ENCODE measurements at regions not wholly inside any gene's neighbourhood (a gene's known extent, or its start where the extent isn't known, plus 50 kb on each side); places are given as distances from the start of the nearest gene placed in this dataset.

GRCh38 chr10:36515319-36515718 is 610.1 kb upstream of the ANKRD30A start:
- TF ChIP-seq, protein P1, sequence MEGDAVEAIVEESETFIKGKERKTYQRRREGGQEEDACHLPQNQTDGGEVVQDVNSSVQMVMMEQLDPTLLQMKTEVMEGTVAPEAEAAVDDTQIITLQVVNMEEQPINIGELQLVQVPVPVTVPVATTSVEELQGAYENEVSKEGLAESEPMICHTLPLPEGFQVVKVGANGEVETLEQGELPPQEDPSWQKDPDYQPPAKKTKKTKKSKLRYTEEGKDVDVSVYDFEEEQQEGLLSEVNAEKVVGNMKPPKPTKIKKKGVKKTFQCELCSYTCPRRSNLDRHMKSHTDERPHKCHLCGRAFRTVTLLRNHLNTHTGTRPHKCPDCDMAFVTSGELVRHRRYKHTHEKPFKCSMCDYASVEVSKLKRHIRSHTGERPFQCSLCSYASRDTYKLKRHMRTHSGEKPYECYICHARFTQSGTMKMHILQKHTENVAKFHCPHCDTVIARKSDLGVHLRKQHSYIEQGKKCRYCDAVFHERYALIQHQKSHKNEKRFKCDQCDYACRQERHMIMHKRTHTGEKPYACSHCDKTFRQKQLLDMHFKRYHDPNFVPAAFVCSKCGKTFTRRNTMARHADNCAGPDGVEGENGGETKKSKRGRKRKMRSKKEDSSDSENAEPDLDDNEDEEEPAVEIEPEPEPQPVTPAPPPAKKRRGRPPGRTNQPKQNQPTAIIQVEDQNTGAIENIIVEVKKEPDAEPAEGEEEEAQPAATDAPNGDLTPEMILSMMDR (IDR thresholded peaks at IDR 0.05): no peak
- no peak for TF ChIP-seq POLR2A (IDR thresholded peaks at IDR 0.05)
